Calu3 (cell line): ENCODE measurements at regions not wholly inside any gene's neighbourhood (a gene's known extent, or its start where the extent isn't known, plus 50 kb on each side); places are given as distances from the start of the nearest gene placed in this dataset.

Experiments used
- BruUV-seq: library from RNA; stranded (reverse); fragments of 400-500 nt; replicated peaks from 2 replicates; lab custom pipeline; 2021; lab: Mats Ljungman, UMichigan
- CTCF ChIA-PET: fragments of 300-600 bp; sonication (Branson Sonifier 250); formaldehyde crosslinking; loops from one replicate; lab custom pipeline; 2022; ENCODE audit warnings: antibody characterized with exemption; lab: Charles Lee
- DNase-seq: peaks from one replicate; pipeline ENCODE4 v3.0.0; 2022
- H3K27ac Mint-ChIP-seq: one replicate; pipeline ENCODE4 v1.8.0; 2022; ENCODE audit warnings: mixed read lengths; ENCODE audit not compliant: unreplicated experiment
- H3K27me3 Mint-ChIP-seq: one replicate; pipeline ENCODE4 v1.8.0; 2022; ENCODE audit warnings: mixed read lengths; ENCODE audit not compliant: unreplicated experiment
- H3K36me3 Mint-ChIP-seq: one replicate; pipeline ENCODE4 v1.8.0; 2022; ENCODE audit warnings: mild to moderate bottlenecking, moderate library complexity, mixed read lengths; ENCODE audit not compliant: insufficient read depth, unreplicated experiment
- H3K4me1 Mint-ChIP-seq: one replicate; pipeline ENCODE4 v1.8.0; 2022; ENCODE audit warnings: mild to moderate bottlenecking, low read depth, mixed read lengths; ENCODE audit not compliant: unreplicated experiment
- H3K4me3 Mint-ChIP-seq: one replicate; pipeline ENCODE4 v1.8.0; 2022; ENCODE audit warnings: mild to moderate bottlenecking, low read depth, moderate library complexity, mixed read lengths; ENCODE audit not compliant: unreplicated experiment
- H3K9me3 Mint-ChIP-seq: one replicate; pipeline ENCODE4 v1.8.0; 2022; ENCODE audit warnings: low read depth, mixed read lengths; ENCODE audit not compliant: unreplicated experiment
- CTCF ChIP-seq: fragments of 200-600 bp; IDR thresholded peaks from one replicate; pipeline ENCODE4 v1.8.0; 2022; ENCODE audit warnings: antibody characterized with exemption; ENCODE audit not compliant: unreplicated experiment
- intact Hi-C: fragments of 100-400 bp; cut with micrococcal nuclease; formaldehyde crosslinking; loops from one replicate; pipeline ENCODE4 v1.10.0; 2022; ENCODE audit not compliant: unreplicated experiment

GRCh38 chr7:18177129-18177814, 149.6 kb upstream of the PRPS1L1 start:
- no peak for TF ChIP-seq CTCF
- TSS peak; percentile 85 for BruUV-seq
- DNase-seq, result peak; percentile 71
- H3K36me3 Mint-ChIP-seq, result peaks cover 14% of the 10 kb centered on the region
- H3K4me3 Mint-ChIP-seq, result peak overlapping the region; percentile 57
- intact Hi-C loops, result loop anchor here (2.0 to 5.0 kb wide), 3 partner anchors 50 to 145 kb away; no protein-coding TSS in a partner anchor
- H3K9me3 Mint-ChIP-seq, result peaks cover 7% of the 10 kb centered on the region
- no peaks in the 10 kb centered on the region for H3K27me3 Mint-ChIP-seq
- H3K4me1 Mint-ChIP-seq, result peaks cover 63% of the 10 kb centered on the region
- CTCF ChIA-PET, result interaction anchor here (0.9 to 1.4 kb wide), 4 partner anchors 10 to 51 kb away, joined by 4 to 5 read pairs (median 4); no protein-coding TSS in a partner anchor
- peak overlapping the region; percentile 92 for H3K27ac Mint-ChIP-seq

- DNase-seq, result peak; percentile 88
- Mint-ChIP-seq H3K27ac (peak overlapping the region; percentile 92), H3K4me1 (peaks cover 65% of the 10 kb centered on the region), H3K9me3 (peaks cover 5% of the 10 kb centered on the region), H3K36me3 (peaks cover 14% of the 10 kb centered on the region), H3K4me3 (peak overlapping the region; percentile 57), H3K27me3 (no peaks in the 10 kb centered on the region)
- intact Hi-C loops, result loop anchor here (2.0 to 5.0 kb wide), 3 partner anchors 51 to 144 kb away; no protein-coding TSS in a partner anchor
- CTCF ChIA-PET, result interaction anchor here (0.5 to 1.4 kb wide), 9 partner anchors 11 to 300 kb away, joined by 3 to 7 read pairs (median 4); no protein-coding TSS in a partner anchor
- BruUV-seq, result TSS peak; percentile 84
- TF ChIP-seq CTCF, result no peak
Measured at GRCh38 chr7:18177815-18178660, 150.4 kb upstream of the PRPS1L1 start.

GRCh38 chr7:18179093-18179492, 151.4 kb upstream of the PRPS1L1 start:
- peaks cover 65% of the 10 kb centered on the region for H3K4me1 Mint-ChIP-seq
- peak overlapping the region; percentile 92 for H3K27ac Mint-ChIP-seq
- no peak overlapping the region for H3K4me3 Mint-ChIP-seq
- intact Hi-C loops, result loop anchor here (5.0 kb wide), 2 partner anchors 92 to 143 kb away; no protein-coding TSS in a partner anchor
- BruUV-seq, result no TSS peak
- H3K27me3 Mint-ChIP-seq, result no peaks in the 10 kb centered on the region
- CTCF ChIA-PET, result interaction anchor here (0.7 to 1.5 kb wide), 3 partner anchors 12 to 174 kb away, joined by 3 read pairs; no protein-coding TSS in a partner anchor
- TF ChIP-seq CTCF, result no peak
- peaks cover under 1% of the 10 kb centered on the region for H3K9me3 Mint-ChIP-seq
- peaks cover 14% of the 10 kb centered on the region for H3K36me3 Mint-ChIP-seq
- DNase-seq, result peak; percentile 20

GRCh38 chr7:18180685-18181084, 153.0 kb upstream of the PRPS1L1 start:
- no peaks in the 10 kb centered on the region for H3K9me3 Mint-ChIP-seq
- no peak for DNase-seq
- intact Hi-C loops, result no loop called here
- no peak for TF ChIP-seq CTCF
- CTCF ChIA-PET, result no interaction called here
- no peak overlapping the region for H3K4me3 Mint-ChIP-seq
- H3K36me3 Mint-ChIP-seq, result peaks cover 14% of the 10 kb centered on the region
- peaks cover 62% of the 10 kb centered on the region for H3K4me1 Mint-ChIP-seq
- H3K27me3 Mint-ChIP-seq, result no peaks in the 10 kb centered on the region
- H3K27ac Mint-ChIP-seq, result peak overlapping the region; percentile 92
- BruUV-seq, result no TSS peak
